H1 (cell line): ENCODE measurements at regions not wholly inside any gene's neighbourhood (a gene's known extent, or its start where the extent isn't known, plus 50 kb on each side); places are given as distances from the start of the nearest gene placed in this dataset.

Experiments
- CTCF ChIA-PET: fragments of 300-600 bp; sonication (Branson Sonifier 250); formaldehyde crosslinking; loops from one replicate; lab custom pipeline; 2021; ENCODE audit not compliant: partially characterized antibody; lab: Charles Lee
- POLR2A ChIA-PET: fragments of 300-600 bp; sonication (Branson Sonifier 250); formaldehyde crosslinking; loops from one replicate; lab custom pipeline; 2021; ENCODE audit warnings: inconsistent platforms; ENCODE audit not compliant: partially characterized antibody; lab: Charles Lee
- DNase-seq, 2 experiments: peaks; one replicate each; pipeline versions ENCODE4 v3.0.0 to v3.0.0-alpha.2; 2010 to 2022; ENCODE audit warnings: low spot score in 2 of 2, low read depth in 1 of 2, mixed read lengths in 1 of 2
- FAIRE-seq: peaks from 2 replicates; lab custom pipeline; 2011; peaks lifted over from hg19 to GRCh38; lab: Jason Lieb, UNC
- H2AFZ ChIP-seq: 2 replicates; pipeline ENCODE4 v1.8.1; 2012; ENCODE audit warnings: low read length, inconsistent platforms
- H2AK5ac ChIP-seq: 2 replicates; pipeline ENCODE4 v1.6.1; 2013; ENCODE audit warnings: low read depth, low read length
- H2BK120ac ChIP-seq: replicated peaks from 2 replicates; pipeline ENCODE3; 2013; ENCODE audit warnings: low read depth, low read length, inconsistent platforms
- H2BK12ac ChIP-seq: 2 replicates; pipeline ENCODE4 v1.6.1; 2013; ENCODE audit warnings: low read depth, low read length
- H2BK15ac ChIP-seq: 2 replicates; pipeline ENCODE4 v1.6.1; 2013; ENCODE audit warnings: low read length
- H2BK20ac ChIP-seq: 2 replicates; pipeline ENCODE4 v1.6.1; 2013; ENCODE audit warnings: low read length
- H2BK5ac ChIP-seq: 2 replicates; pipeline ENCODE4 v1.6.1; 2013; ENCODE audit warnings: low read depth, low read length
- H3K14ac ChIP-seq: 2 replicates; pipeline ENCODE4 v1.6.1; 2013; ENCODE audit warnings: inconsistent platforms; ENCODE audit not compliant: insufficient read length
- H3K18ac ChIP-seq: 2 replicates; pipeline ENCODE4 v1.6.1; 2013; ENCODE audit warnings: low read length; ENCODE audit errors: extremely low read depth
- H3K23ac ChIP-seq: 2 replicates; pipeline ENCODE4 v1.6.1; 2013; ENCODE audit warnings: inconsistent platforms; ENCODE audit not compliant: insufficient read length
- H3K23me2 ChIP-seq: 2 replicates; pipeline ENCODE4 v1.6.1; 2013; ENCODE audit warnings: low read depth, low read length
- H3K27ac ChIP-seq: 2 replicates; pipeline ENCODE4 v1.6.1; 2011; ENCODE audit warnings: low read depth, low read length, inconsistent platforms
- H3K27me3 ChIP-seq, 4 experiments: replicated peaks in 1 of 4; 1 replicate in 1 of 4; 2 replicates in 3 of 4; pipeline versions ENCODE4 v1.6.1 to v1.8.1; 2011 to 2013; ENCODE audit warnings: low read length in 3 of 4, mild to moderate bottlenecking in 3 of 4, inconsistent platforms in 2 of 4, mixed read lengths in 2 of 4, moderate library complexity in 1 of 4; ENCODE audit not compliant: control insufficient read depth in 3 of 4, insufficient read depth in 3 of 4; ENCODE audit errors: extremely low read depth in 1 of 4
- H3K36me3 ChIP-seq, 4 experiments: 2 replicates each; pipeline versions ENCODE4 v1.6.1 to v1.8.1; 2011 to 2013; ENCODE audit warnings: mild to moderate bottlenecking in 4 of 4, low read length in 3 of 4, moderate library complexity in 2 of 4, control low read depth in 1 of 4, inconsistent platforms in 1 of 4; ENCODE audit not compliant: insufficient read depth in 4 of 4, control insufficient read depth in 2 of 4
- H3K4ac ChIP-seq: replicated peaks from 2 replicates; pipeline ENCODE3; 2013; ENCODE audit warnings: low read length, low read depth, mixed read lengths, inconsistent platforms; ENCODE audit not compliant: insufficient read length
- H3K4me1 ChIP-seq, 4 experiments: replicated peaks in 1 of 4; 1 replicate in 1 of 4; 2 replicates in 3 of 4; pipeline versions ENCODE4 v1.6.1 to v1.8.1; 2011 to 2013; ENCODE audit warnings: low read length in 3 of 4, inconsistent platforms in 2 of 4, mixed read lengths in 1 of 4; ENCODE audit not compliant: insufficient read depth in 4 of 4, control insufficient read depth in 3 of 4
- H3K4me2 ChIP-seq, 2 experiments: 2 replicates each; pipeline versions ENCODE4 v1.6.1 to v1.8.1; 2011 to 2013; ENCODE audit warnings: low read depth in 2 of 2, low read length in 2 of 2, control low read depth in 1 of 2, inconsistent platforms in 1 of 2, mild to moderate bottlenecking in 1 of 2; ENCODE audit not compliant: insufficient read depth in 1 of 2
- H3K4me3 ChIP-seq, 4 experiments: fragments of 200-600, 300-600 bp in 1 of 4; sonication (generic), shearing (Covaris generic), sonication (Bioruptor Twin) in 1 of 4; 2 replicates each; pipeline versions ENCODE4 v1.5.1 to v1.8.1; 2011 to 2016; ENCODE audit warnings: low read length in 4 of 4, low read depth in 3 of 4, control low read depth in 2 of 4, inconsistent platforms in 2 of 4, mild to moderate bottlenecking in 2 of 4, mixed read lengths in 1 of 4, moderate library complexity in 1 of 4; ENCODE audit not compliant: insufficient read depth in 2 of 4; ENCODE audit errors: extremely low read depth in 1 of 4
- H3K56ac ChIP-seq: replicated peaks from 2 replicates; pipeline ENCODE3; 2013; ENCODE audit warnings: low read depth, mild to moderate bottlenecking, mixed read lengths, low read length, inconsistent platforms; ENCODE audit not compliant: insufficient read length
- H3K79me1 ChIP-seq: 2 replicates; pipeline ENCODE4 v1.6.1; 2013; ENCODE audit warnings: low read depth, low read length, control low read depth
- H3K79me2 ChIP-seq, 2 experiments: 2 replicates each; pipeline versions ENCODE4 v1.6.1 to v1.8.1; 2012 to 2013; ENCODE audit warnings: low read length in 2 of 2, mild to moderate bottlenecking in 2 of 2, inconsistent platforms in 1 of 2; ENCODE audit not compliant: insufficient read depth in 2 of 2, control insufficient read depth in 1 of 2
- H3K9ac ChIP-seq, 4 experiments: replicated peaks in 1 of 4; 1 replicate in 1 of 4; 2 replicates in 3 of 4; pipeline versions ENCODE4 v1.6.1 to v1.8.1; 2011 to 2013; ENCODE audit warnings: low read depth in 3 of 4, low read length in 3 of 4, control low read depth in 2 of 4, mild to moderate bottlenecking in 2 of 4, moderate library complexity in 2 of 4, inconsistent platforms in 1 of 4; ENCODE audit errors: extremely low read depth in 1 of 4
- H3K9me3 ChIP-seq, 2 experiments: 2 replicates each; pipeline versions ENCODE4 v1.6.1 to v1.8.1; 2012 to 2013; ENCODE audit warnings: mild to moderate bottlenecking in 2 of 2, moderate library complexity in 2 of 2, control low read depth in 1 of 2, inconsistent platforms in 1 of 2, low read depth in 1 of 2, low read length in 1 of 2, mixed read lengths in 1 of 2; ENCODE audit not compliant: insufficient read depth in 2 of 2
- H4K20me1 ChIP-seq, 2 experiments: replicated peaks in 1 of 2; 2 replicates each; pipeline versions ENCODE3 to v1.8.1; 2011 to 2013; ENCODE audit warnings: inconsistent platforms in 2 of 2, low read length in 2 of 2, mild to moderate bottlenecking in 1 of 2; ENCODE audit not compliant: insufficient read depth in 2 of 2, control insufficient read depth in 1 of 2
- H4K5ac ChIP-seq: 2 replicates; pipeline ENCODE4 v1.6.1; 2013; ENCODE audit warnings: low read length, low read depth, mixed read lengths, inconsistent platforms; ENCODE audit not compliant: insufficient read length
- H4K8ac ChIP-seq: 2 replicates; pipeline ENCODE4 v1.8.0; 2013; ENCODE audit warnings: mild to moderate bottlenecking, moderate library complexity, low read length, inconsistent platforms; ENCODE audit not compliant: insufficient read depth; ENCODE audit errors: extremely low read depth
- H4K91ac ChIP-seq: replicated peaks from 2 replicates; pipeline ENCODE3; 2013; ENCODE audit warnings: low read length, mixed read lengths, inconsistent platforms; ENCODE audit not compliant: insufficient read length
- CEBPB ChIP-seq: IDR thresholded peaks from 2 replicates; pipeline ENCODE4 v1.6.1; 2012; ENCODE audit warnings: low read depth, low read length
- FOSL1 ChIP-seq: IDR thresholded peaks from 2 replicates; pipeline ENCODE4 v1.6.1; 2011; ENCODE audit warnings: mild to moderate bottlenecking, low read depth, low read length, moderate library complexity; ENCODE audit not compliant: insufficient read depth
- HDAC2 ChIP-seq, 2 experiments: fragments of 300-600 bp in 1 of 2; sonication (generic) in 1 of 2; IDR thresholded peaks; 2 replicates each; pipeline ENCODE4 v1.6.1; 2011 to 2012; ENCODE audit warnings: low read depth in 2 of 2, low read length in 2 of 2, mild to moderate bottlenecking in 2 of 2, moderate library complexity in 2 of 2, borderline replicate concordance in 1 of 2, inconsistent platforms in 1 of 2
- SIRT6 ChIP-seq: IDR thresholded peaks from one replicate; pipeline ENCODE4 v1.7.1; 2012; ENCODE audit warnings: low read length, inconsistent platforms
- TAF7 ChIP-seq: optimal IDR thresholded peaks from 2 replicates; pipeline ENCODE3; 2011; ENCODE audit warnings: low read depth, mild to moderate bottlenecking, inconsistent platforms, low read length, moderate library complexity, borderline replicate concordance
- TEAD4 ChIP-seq: IDR thresholded peaks from 2 replicates; pipeline ENCODE4 v1.6.1; 2012; ENCODE audit warnings: low read depth, low read length, inconsistent platforms, mixed read lengths
- YY1 ChIP-seq: IDR thresholded peaks from 2 replicates; pipeline ENCODE4 v1.6.1; 2011; ENCODE audit warnings: low read depth, mild to moderate bottlenecking, low read length
- WGBS, 2 experiments: shearing (Covaris generic) in 1 of 2; methylation state at CpG; one replicate each; pipeline versions ENCODE4 v1.1.6 to v1.1.7; 2013 to 2015; ENCODE audit warnings: low lambda C conversion rate in 2 of 2, mixed read lengths in 2 of 2, inconsistent platforms in 1 of 2, low coverage in 1 of 2, missing lambda C conversion rate in 1 of 2; ENCODE audit not compliant: insufficient replicate concordance in 2 of 2, insufficient coverage in 1 of 2, insufficient read length in 1 of 2; ENCODE audit errors: extremely low coverage in 1 of 2, missing lambda C conversion rate in 1 of 2; 5-methylcytosine and 5-hydroxymethylcytosine counted together

DNA sequence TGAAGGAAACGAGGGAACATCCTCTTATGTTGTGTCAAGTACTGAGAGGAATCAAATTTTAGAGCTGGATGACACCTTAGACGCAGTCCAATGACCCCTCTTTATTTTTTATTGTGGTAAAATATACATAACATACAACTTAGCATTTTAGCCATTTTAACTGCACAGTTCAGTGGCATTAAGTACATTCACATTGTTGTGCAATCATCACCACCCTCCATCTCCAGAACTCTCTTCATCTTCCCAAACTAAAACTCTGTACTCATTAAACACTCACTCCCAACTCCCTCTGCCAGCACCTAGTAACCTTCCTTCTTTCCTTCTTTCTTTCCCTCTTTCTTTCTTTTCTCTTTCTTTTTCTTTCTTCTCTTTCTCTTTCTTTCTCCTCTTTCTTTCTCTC is 97.2 kb upstream of the SLC24A4 start:
- DNase-seq (no peak), FAIRE-seq (no peak)
- Histone ChIP-seq H3K27me3 (no peaks in the 10 kb centered on the region), H4K8ac (no peak overlapping the region), H4K91ac (no peak overlapping the region), H3K23ac (no peak overlapping the region), H4K20me1 (no peaks in the 10 kb centered on the region), H2BK120ac (no peak overlapping the region), H2BK5ac (no peak overlapping the region), H2BK12ac (no peak overlapping the region), H3K18ac (no peak overlapping the region), H3K4me2 (no peak overlapping the region), H3K9ac (no peak overlapping the region), H3K36me3 (no peaks in the 10 kb centered on the region), H3K56ac (no peak overlapping the region), H3K79me2 (no peaks in the 10 kb centered on the region), H3K4ac (no peak overlapping the region), H3K14ac (no peak overlapping the region), H3K79me1 (no peaks in the 10 kb centered on the region), H3K23me2 (no peaks in the 10 kb centered on the region; the same call in 1 of the 2 replicates), H3K4me1 (no peaks in the 10 kb centered on the region), H2BK15ac (no peak overlapping the region), H4K5ac (no peak overlapping the region), H3K27ac (no peak overlapping the region), H3K4me3 (no peak overlapping the region), H3K9me3 (no peaks in the 10 kb centered on the region), H2AFZ (no peak overlapping the region), H2BK20ac (no peak overlapping the region), H2AK5ac (no peak overlapping the region)
- ChIA-PET POLR2A (no interaction called here), CTCF (interaction anchor here (0.7 to 2.0 kb wide), 2 partner anchors 26 to 127 kb away, joined by 3 to 6 read pairs; no protein-coding TSS in a partner anchor)
- TF ChIP-seq SIRT6: no peak
- TF ChIP-seq CEBPB: peak; percentile 57
- TF ChIP-seq FOSL1: no peak
- TF ChIP-seq YY1: no peak
- TF ChIP-seq TAF7: no peak
- no peak for TF ChIP-seq TEAD4
- TF ChIP-seq HDAC2 (IDR thresholded peaks at IDR 0.05; ENCODE audit: borderline replicate concordance in 1 of 2, low read depth in 2 of 2, low read length in 2 of 2): no peak
- 76% methylated on average over 2 of the region's 2 CpGs; no CpG with 5 or more reads in 1 of the 2 experiments for WGBS, 2 experiments
